Right atrium auricular region (tissue), 2 donors: ENCODE measurements at regions not wholly inside any gene's neighbourhood (a gene's known extent, or its start where the extent isn't known, plus 50 kb on each side); places are given as distances from the start of the nearest gene placed in this dataset.

Source experiments
- DNase-seq: peaks from one replicate; pipeline ENCODE4 v3.0.0-alpha.2; 2019; ENCODE audit warnings: low spot score
- H3K27ac ChIP-seq, 2 donors: fragments of 200-600 bp; sonication (generic); 1 replicate in 1 of 2; 2 replicates in 1 of 2; pipeline ENCODE4 v1.5.1; 2016 to 2019
- H3K27me3 ChIP-seq, 2 donors: fragments of 200-600 bp; sonication (generic); one replicate each; pipeline versions ENCODE4 v1.5.1 to v1.6.0; 2017 to 2019
- H3K36me3 ChIP-seq: fragments of 200-600 bp; sonication (generic); one replicate; pipeline ENCODE4 v1.5.1; 2016
- H3K4me1 ChIP-seq, 2 donors: fragments of 200-600 bp; sonication (generic); one replicate each; pipeline versions ENCODE4 v1.5.1 to v1.6.0; 2017 to 2019
- H3K4me3 ChIP-seq, 2 donors: fragments of 200-600 bp; sonication (generic); 1 replicate in 1 of 2; 2 replicates in 1 of 2; pipeline ENCODE4 v1.5.1; 2017 to 2019; ENCODE audit warnings: mild to moderate bottlenecking in 1 of 2, moderate library complexity in 1 of 2
- H3K9me3 ChIP-seq, 2 donors: fragments of 200-600 bp; sonication (generic); one replicate each; pipeline ENCODE4 v1.5.1; 2019
- TF ChIP-seq, protein P1 (sequence below), 2 donors: fragments of 200-600 bp; sonication (generic); IDR thresholded peaks; one replicate each; pipeline ENCODE4 v1.5.1; 2019; ENCODE audit warnings: antibody characterized with exemption in 2 of 2

DNA sequence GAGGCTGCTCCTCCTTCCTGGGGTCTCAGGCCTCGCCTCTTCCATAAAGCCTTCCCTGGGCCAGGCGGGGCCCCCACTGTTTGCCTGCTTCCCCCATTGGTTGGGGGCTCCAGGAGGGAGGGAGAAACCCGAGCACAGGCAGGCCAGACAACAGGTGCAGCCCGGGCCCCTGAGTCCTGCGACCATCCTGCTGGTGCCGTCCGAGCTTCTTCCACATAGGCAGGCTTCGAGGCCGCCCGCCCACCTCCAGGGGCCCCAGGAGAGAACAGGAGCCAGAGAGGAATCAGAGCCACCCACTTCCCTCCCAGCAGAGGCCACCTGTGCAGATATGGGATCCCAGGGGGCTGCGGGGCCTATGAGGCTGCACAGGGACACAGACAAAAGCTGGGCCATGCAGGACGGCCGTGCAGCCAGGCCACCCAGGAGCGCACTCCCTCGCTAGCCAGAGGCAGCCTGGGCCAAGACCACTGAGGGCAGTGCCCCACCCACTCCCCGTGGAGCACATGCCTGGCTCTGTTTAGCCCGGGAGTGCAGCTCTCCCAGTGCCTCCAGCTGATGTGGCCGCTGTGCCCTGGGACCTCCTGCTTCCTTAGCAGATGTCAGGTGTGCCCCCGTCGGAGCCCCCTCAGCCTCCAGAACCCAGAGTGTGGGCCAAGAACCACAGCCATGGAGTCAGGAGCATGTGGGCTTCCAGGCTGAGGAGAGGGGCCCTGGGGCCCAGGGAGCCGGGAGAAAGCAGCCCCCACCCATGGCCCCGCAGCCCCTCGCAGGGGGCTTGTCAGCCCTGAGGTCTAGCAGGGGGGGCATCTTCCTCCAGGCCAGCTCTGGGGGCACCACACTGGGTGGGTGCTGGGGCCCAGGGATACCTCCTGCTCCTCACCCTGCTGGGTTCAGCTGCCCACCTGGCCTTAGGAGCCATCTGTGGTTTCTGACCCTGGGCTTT is 59.9 kb upstream of the INPP5A start:
- Histone ChIP-seq H3K27me3 (no peaks in the 10 kb centered on the region), H3K4me1 (peaks cover 0 to 12% of the 10 kb centered on the region in 2 donors), H3K9me3 (no peaks in the 10 kb centered on the region), H3K36me3 (no peaks in the 10 kb centered on the region), H3K27ac (no peak overlapping the region), H3K4me3 (no peak overlapping the region)
- TF ChIP-seq, protein P1, sequence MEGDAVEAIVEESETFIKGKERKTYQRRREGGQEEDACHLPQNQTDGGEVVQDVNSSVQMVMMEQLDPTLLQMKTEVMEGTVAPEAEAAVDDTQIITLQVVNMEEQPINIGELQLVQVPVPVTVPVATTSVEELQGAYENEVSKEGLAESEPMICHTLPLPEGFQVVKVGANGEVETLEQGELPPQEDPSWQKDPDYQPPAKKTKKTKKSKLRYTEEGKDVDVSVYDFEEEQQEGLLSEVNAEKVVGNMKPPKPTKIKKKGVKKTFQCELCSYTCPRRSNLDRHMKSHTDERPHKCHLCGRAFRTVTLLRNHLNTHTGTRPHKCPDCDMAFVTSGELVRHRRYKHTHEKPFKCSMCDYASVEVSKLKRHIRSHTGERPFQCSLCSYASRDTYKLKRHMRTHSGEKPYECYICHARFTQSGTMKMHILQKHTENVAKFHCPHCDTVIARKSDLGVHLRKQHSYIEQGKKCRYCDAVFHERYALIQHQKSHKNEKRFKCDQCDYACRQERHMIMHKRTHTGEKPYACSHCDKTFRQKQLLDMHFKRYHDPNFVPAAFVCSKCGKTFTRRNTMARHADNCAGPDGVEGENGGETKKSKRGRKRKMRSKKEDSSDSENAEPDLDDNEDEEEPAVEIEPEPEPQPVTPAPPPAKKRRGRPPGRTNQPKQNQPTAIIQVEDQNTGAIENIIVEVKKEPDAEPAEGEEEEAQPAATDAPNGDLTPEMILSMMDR (IDR thresholded peaks at IDR 0.05), result no peak
- DNase-seq, result no peak

DNA sequence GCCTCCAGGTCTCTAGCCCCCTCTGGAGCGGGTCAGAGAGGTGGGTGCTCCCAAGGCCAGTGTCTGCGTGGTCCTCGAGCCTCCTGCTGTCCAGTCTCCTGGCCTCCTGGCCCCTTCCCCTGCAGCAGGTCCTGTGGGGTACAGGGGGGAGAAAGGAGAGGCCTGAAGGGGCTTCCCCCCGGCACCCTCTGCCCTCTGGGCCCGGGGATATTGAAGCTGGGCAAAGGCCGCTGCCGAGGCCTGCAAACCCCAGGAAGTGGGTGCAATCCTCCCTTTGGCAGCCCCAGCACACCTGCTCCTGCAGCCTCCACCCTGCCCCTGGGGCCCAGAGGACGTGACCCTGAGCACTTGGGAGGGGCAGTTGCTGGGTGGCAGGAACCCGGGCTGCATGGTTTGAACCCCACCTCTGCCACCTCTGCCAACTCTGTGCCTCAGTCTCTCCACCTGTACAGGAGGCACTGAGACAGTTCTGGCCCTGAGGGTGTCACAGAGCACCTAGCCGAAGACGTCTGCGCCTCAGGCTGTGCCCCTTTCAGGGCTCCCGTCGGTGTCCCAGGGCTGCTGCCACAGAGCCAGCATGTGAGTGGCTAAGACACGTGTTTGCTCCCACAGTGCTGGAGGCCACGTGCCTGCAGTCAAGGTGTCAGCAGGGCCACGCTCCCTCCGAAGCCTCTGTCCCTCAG is 59.1 kb upstream of the INPP5A start:
- no peaks in the 10 kb centered on the region for H3K9me3 ChIP-seq
- H3K36me3 ChIP-seq, result no peaks in the 10 kb centered on the region
- H3K4me3 ChIP-seq, result no peak overlapping the region
- DNase-seq, result no peak
- H3K27ac ChIP-seq, result no peak overlapping the region
- TF ChIP-seq, protein P1 (IDR thresholded peaks at IDR 0.05), result no peak
- H3K27me3 ChIP-seq, result no peaks in the 10 kb centered on the region
- peaks cover 0 to 13% of the 10 kb centered on the region in 2 donors for H3K4me1 ChIP-seq

DNA sequence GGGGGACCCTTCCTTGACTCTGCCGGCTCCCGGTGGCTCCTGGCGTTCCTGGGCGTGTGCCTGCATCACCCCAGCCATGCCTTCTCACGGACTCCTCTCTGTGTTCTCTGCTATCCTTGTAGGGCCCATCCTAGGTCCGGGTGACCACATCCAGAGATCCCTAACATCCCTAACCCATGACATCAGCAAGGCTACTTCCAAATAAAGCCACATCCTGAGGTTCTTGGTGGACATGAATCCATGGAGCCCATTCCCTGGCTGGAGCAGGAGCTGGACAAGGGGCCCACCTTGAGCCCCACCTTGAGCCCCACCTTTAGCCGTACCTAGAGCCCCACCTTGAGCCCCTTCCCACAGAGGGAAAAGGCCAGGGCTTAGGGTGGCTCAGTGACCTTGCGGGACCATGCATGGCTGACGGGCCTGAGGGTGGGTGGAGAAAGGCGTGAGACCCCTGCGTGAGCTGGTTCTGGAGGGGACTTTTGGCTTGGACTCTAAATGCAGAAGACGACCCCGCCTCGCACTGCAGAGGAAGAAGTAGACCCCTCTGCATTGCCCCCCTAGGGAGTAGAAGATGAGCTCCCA is 58.5 kb upstream of the INPP5A start:
- Histone ChIP-seq H3K4me1 (peaks cover 0 to 13% of the 10 kb centered on the region in 2 donors), H3K4me3 (no peak overlapping the region), H3K27me3 (no peaks in the 10 kb centered on the region), H3K36me3 (no peaks in the 10 kb centered on the region), H3K27ac (no peak overlapping the region), H3K9me3 (no peaks in the 10 kb centered on the region)
- TF ChIP-seq, protein P1 (IDR thresholded peaks at IDR 0.05), result no peak
- DNase-seq, result no peak

DNA sequence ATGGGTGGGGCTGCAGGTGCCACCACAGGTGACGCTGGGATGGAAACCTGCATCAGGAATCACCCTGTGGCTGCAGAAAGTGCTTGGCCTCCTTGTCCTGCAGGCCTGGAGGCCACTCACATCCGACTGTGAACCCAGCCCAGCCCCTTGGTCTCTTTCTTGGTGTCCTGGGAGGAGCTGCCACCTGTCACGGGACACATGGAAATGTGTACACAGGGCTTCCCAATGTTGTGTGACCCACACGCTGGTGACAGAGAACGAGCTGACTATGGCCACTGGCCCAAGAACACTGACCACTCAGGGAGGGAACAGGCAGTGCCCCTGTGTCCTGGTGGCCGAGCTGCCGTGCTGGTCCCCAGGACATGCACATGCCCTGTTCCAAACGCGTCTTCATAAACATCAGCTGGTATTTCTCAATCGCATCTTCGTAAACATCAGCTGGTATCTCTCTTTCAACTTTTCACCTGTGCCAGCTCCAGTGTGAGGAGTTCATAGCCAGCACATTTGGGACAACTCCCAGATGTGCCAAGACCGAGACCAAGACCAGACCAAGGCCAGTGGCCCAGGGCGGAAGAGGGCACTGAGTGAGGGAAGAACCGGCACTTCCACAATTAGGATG is 57.9 kb upstream of the INPP5A start:
- no peaks in the 10 kb centered on the region for H3K36me3 ChIP-seq
- DNase-seq, result no peak
- TF ChIP-seq, protein P1 (IDR thresholded peaks at IDR 0.05), result no peak
- H3K4me3 ChIP-seq, result no peak overlapping the region
- H3K27ac ChIP-seq, result no peak overlapping the region
- H3K4me1 ChIP-seq, result peaks cover 0 to 13% of the 10 kb centered on the region in 2 donors
- no peaks in the 10 kb centered on the region for H3K27me3 ChIP-seq
- no peaks in the 10 kb centered on the region for H3K9me3 ChIP-seq

DNA sequence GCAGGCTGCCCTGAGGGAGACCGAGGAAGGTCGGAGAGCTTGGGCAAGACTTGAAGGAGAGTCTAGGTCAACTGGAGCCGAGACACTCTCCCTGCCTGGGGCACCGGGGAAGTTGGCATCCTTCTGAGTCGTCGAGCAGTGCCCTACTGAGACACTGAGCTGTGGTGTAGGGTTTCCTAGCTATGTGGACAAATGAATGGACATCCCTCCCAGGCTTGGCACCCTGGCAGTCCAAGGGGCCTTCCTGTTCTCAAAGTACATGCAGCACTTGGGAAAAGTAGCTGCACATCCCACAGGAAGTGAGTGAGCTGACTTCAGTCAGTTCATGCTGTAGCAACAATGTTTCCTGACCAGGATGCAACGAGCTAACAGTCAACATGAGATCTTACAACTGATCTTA is 57.2 kb upstream of the INPP5A start:
- Histone ChIP-seq H3K27me3 (no peaks in the 10 kb centered on the region), H3K27ac (no peak overlapping the region), H3K4me1 (peaks cover 0 to 13% of the 10 kb centered on the region in 2 donors), H3K9me3 (no peaks in the 10 kb centered on the region), H3K36me3 (no peaks in the 10 kb centered on the region), H3K4me3 (no peak overlapping the region)
- no peak for DNase-seq
- TF ChIP-seq, protein P1 (IDR thresholded peaks at IDR 0.05), result no peak
